Liver (tissue), 8 donors: ENCODE measurements at regions not wholly inside any gene's neighbourhood (a gene's known extent, or its start where the extent isn't known, plus 50 kb on each side); places are given as distances from the start of the nearest gene placed in this dataset.

ENCODE experiments used
- DNase-seq: peaks from one replicate; pipeline ENCODE4 v3.0.0-alpha.2; 2017; ENCODE audit warnings: low spot score
- H3K27ac ChIP-seq, 2 donors: one replicate each; pipeline ENCODE4 v1.7.0; 2013; ENCODE audit warnings: inconsistent platforms in 2 of 2, low read length in 2 of 2, control low read depth in 1 of 2, low read depth in 1 of 2, mild to moderate bottlenecking in 1 of 2
- H3K27me3 ChIP-seq, 4 donors: one replicate each; pipeline versions ENCODE4 v1.6.1 to v1.7.0; 2013; ENCODE audit warnings: low read length in 3 of 4, inconsistent platforms in 1 of 4, mild to moderate bottlenecking in 1 of 4, moderate library complexity in 1 of 4; ENCODE audit not compliant: control insufficient read depth in 4 of 4, insufficient read depth in 4 of 4
- H3K36me3 ChIP-seq, 4 donors: one replicate each; pipeline versions ENCODE4 v1.6.1 to v1.7.0; 2013; ENCODE audit warnings: low read length in 3 of 4, mild to moderate bottlenecking in 3 of 4, low read depth in 1 of 4, moderate library complexity in 1 of 4; ENCODE audit not compliant: control insufficient read depth in 4 of 4, insufficient read depth in 3 of 4
- H3K4me1 ChIP-seq, 4 donors: one replicate each; pipeline versions ENCODE4 v1.6.1 to v1.7.0; 2013; ENCODE audit warnings: low read length in 3 of 4, mild to moderate bottlenecking in 3 of 4, moderate library complexity in 1 of 4; ENCODE audit not compliant: control insufficient read depth in 4 of 4, insufficient read depth in 4 of 4
- H3K4me3 ChIP-seq, 3 donors: one replicate each; pipeline versions ENCODE4 v1.6.1 to v1.7.0; 2013; ENCODE audit warnings: low read length in 3 of 3, control low read depth in 1 of 3, low read depth in 1 of 3, mild to moderate bottlenecking in 1 of 3
- H3K9ac ChIP-seq, 2 donors: one replicate each; pipeline ENCODE4 v1.7.0; 2013; ENCODE audit warnings: low read length in 2 of 2, mild to moderate bottlenecking in 2 of 2, moderate library complexity in 2 of 2, control low read depth in 1 of 2, low read depth in 1 of 2
- H3K9me3 ChIP-seq, 4 donors: one replicate each; pipeline versions ENCODE4 v1.6.1 to v1.7.0; 2013; ENCODE audit warnings: low read length in 3 of 4; ENCODE audit not compliant: control insufficient read depth in 4 of 4
- ATF3 ChIP-seq: IDR thresholded peaks from 2 replicates; pipeline ENCODE4 v1.6.1; 2016; ENCODE audit warnings: antibody characterized with exemption
- CTCF ChIP-seq: fragments of 150-350 bp; IDR thresholded peaks from 2 replicates; pipeline ENCODE4 v1.5.1; 2017; ENCODE audit warnings: improper control_type of control experiment, low read depth, low read length; ENCODE audit not compliant: missing input control
- EGR1 ChIP-seq, 2 donors: IDR thresholded peaks; 2 replicates each; pipeline ENCODE4 v1.6.1; 2016 to 2018; ENCODE audit warnings: antibody characterized with exemption in 2 of 2, low read depth in 2 of 2
- FOXA2 ChIP-seq: IDR thresholded peaks from 2 replicates; pipeline ENCODE4 v1.6.1; 2016; ENCODE audit warnings: antibody characterized with exemption
- HNF4A ChIP-seq, 2 donors: conservative IDR thresholded peaks; 2 replicates each; pipeline ENCODE4 v1.6.1; 2016; ENCODE audit warnings: antibody characterized with exemption in 2 of 2, mild to moderate bottlenecking in 2 of 2
- HNF4G ChIP-seq: IDR thresholded peaks from 2 replicates; pipeline ENCODE4 v1.6.1; 2016; ENCODE audit warnings: antibody characterized with exemption
- JUND ChIP-seq, 2 donors: IDR thresholded peaks; 2 replicates each; pipeline ENCODE4 v1.6.1; 2016; ENCODE audit warnings: antibody characterized with exemption in 2 of 2
- MAX ChIP-seq: IDR thresholded peaks from 2 replicates; pipeline ENCODE4 v1.6.1; 2016; ENCODE audit warnings: antibody characterized with exemption
- NR2F2 ChIP-seq: IDR thresholded peaks from 2 replicates; pipeline ENCODE4 v1.6.1; 2016; ENCODE audit warnings: antibody characterized with exemption
- REST ChIP-seq: IDR thresholded peaks from 2 replicates; pipeline ENCODE4 v1.6.1; 2016; ENCODE audit warnings: antibody characterized with exemption, mild to moderate bottlenecking
- RXRA ChIP-seq, 2 donors: IDR thresholded peaks; 2 replicates each; pipeline ENCODE4 v1.6.1; 2017 to 2018; ENCODE audit warnings: antibody characterized with exemption in 2 of 2, mild to moderate bottlenecking in 1 of 2
- SP1 ChIP-seq: IDR thresholded peaks from 2 replicates; pipeline ENCODE4 v1.6.1; 2018; ENCODE audit warnings: antibody characterized with exemption, mild to moderate bottlenecking
- YY1 ChIP-seq: IDR thresholded peaks from 2 replicates; pipeline ENCODE4 v1.6.1; 2016; ENCODE audit warnings: antibody characterized with exemption, mild to moderate bottlenecking
- WGBS: extraction: QIAGEN DNeasy Blood & Tissue Kit; methylation state at CpG from one replicate; pipeline ENCODE4 v1.1.7; 2013; 5-methylcytosine and 5-hydroxymethylcytosine counted together
- donor health status: healthy.
- donor health status: healthy.
- donor health status: healthy.
- donor health status: healthy.
- donor health status: healthy.

GRCh38 chr16:52004343-52004742 lies 542.6 kb downstream of the TOX3 start:
- no peaks in the 10 kb centered on the region for H3K4me1 ChIP-seq
- TF ChIP-seq REST, result no peak
- no peak for TF ChIP-seq HNF4G
- no peak for TF ChIP-seq CTCF
- no peak for TF ChIP-seq NR2F2
- TF ChIP-seq SP1, result no peak
- no peak for TF ChIP-seq JUND (IDR thresholded peaks at IDR 0.05)
- no peak for TF ChIP-seq FOXA2
- TF ChIP-seq HNF4A (conservative IDR thresholded peaks at IDR 0.05), result no peak
- no peak for TF ChIP-seq YY1
- TF ChIP-seq EGR1 (IDR thresholded peaks at IDR 0.05; ENCODE audit: low read depth in 2 of 2), result no peak
- TF ChIP-seq MAX, result no peak
- no peak for TF ChIP-seq RXRA (IDR thresholded peaks at IDR 0.05)
- 93% methylated on average over 6 of the region's 6 CpGs for WGBS

GRCh38 chr16:52002026-52002425 lies 544.9 kb downstream of the TOX3 start:
- Histone ChIP-seq H3K27ac (no peak overlapping the region), H3K27me3 (no peaks in the 10 kb centered on the region), H3K36me3 (no peaks in the 10 kb centered on the region), H3K4me1 (no peaks in the 10 kb centered on the region), H3K4me3 (no peak overlapping the region), H3K9me3 (no peaks in the 10 kb centered on the region), H3K9ac (no peak overlapping the region)
- 85% methylated on average over 6 of the region's 6 CpGs for WGBS
- no peak for DNase-seq
- no peak for TF ChIP-seq YY1
- TF ChIP-seq NR2F2, result no peak
- TF ChIP-seq EGR1 (IDR thresholded peaks at IDR 0.05; ENCODE audit: low read depth in 2 of 2), result no peak
- TF ChIP-seq JUND (IDR thresholded peaks at IDR 0.05), result no peak
- TF ChIP-seq SP1, result no peak
- TF ChIP-seq ATF3, result no peak
- TF ChIP-seq MAX, result no peak

More at GRCh38 chr16:52004343-52004742, 542.6 kb downstream of the TOX3 start:
- no peak for DNase-seq
- Histone ChIP-seq H3K36me3 (no peaks in the 10 kb centered on the region), H3K9ac (no peak overlapping the region), H3K27ac (no peak overlapping the region), H3K27me3 (no peaks in the 10 kb centered on the region), H3K9me3 (no peaks in the 10 kb centered on the region), H3K4me3 (no peak overlapping the region)
